ENCODE measurements at regions not wholly inside any gene's neighbourhood (a gene's known extent, or its start where the extent isn't known, plus 50 kb on each side); places are given as distances from the start of the nearest gene placed in this dataset.

DNA sequence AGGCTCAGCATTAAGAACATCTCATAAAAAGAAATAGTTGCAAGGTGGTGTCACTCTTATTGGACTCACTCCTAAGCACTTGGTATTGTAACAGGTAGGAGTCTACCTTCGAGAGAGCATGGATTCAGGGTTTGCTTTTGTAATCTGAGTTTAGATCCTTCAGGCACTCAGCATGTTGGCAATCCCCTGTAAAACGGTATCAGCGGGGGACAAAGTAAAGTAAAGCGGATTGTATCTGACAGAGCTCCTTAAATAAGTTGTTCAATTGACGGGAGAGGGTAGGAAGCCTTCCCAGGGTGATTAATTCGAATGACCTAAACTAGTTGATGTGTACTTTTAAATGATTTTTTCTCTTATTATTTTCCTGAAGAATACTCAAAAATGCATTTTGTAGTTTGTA lies 869.8 kb upstream of the EPHA7 start:
- no peak overlapping the region for H3K27ac ChIP-seq (ENCODE audit: low read length in 2 of 2)
- H3K27me3 Mint-ChIP-seq: no peaks in the 10 kb centered on the region
- H3K4me1 ChIP-seq (ENCODE audit: control insufficient read depth in 2 of 2, insufficient read depth in 2 of 2, low read length in 2 of 2): no peaks in the 10 kb centered on the region
- no peak overlapping the region for H3K4me3 ChIP-seq (ENCODE audit: control extremely low read depth in 1 of 5, extremely low read depth in 1 of 5, insufficient read depth in 1 of 5, low read depth in 2 of 5, low read length in 4 of 5)
- H3K4me3 Mint-ChIP-seq: no peak overlapping the region
- 93% methylated on average over 4 of the region's 6 CpGs for WGBS (ENCODE audit: insufficient coverage)
- H3K4me2 ChIP-seq (replicated peaks; ENCODE audit: low read depth, low read length, poor library complexity, severe bottlenecking): no peak overlapping the region
- CTCF ChIA-PET: no interaction called here
- intact Hi-C loops (cut with micrococcal nuclease): no loop called here
- no peak overlapping the region for H2AFZ ChIP-seq (ENCODE audit: insufficient read depth, low read depth, low read length, poor library complexity, severe bottlenecking)
- POLR2A ChIA-PET: no interaction called here
- H3K9ac ChIP-seq (ENCODE audit: low read length): no peak overlapping the region
- no peaks in the 10 kb centered on the region for H3K4me1 Mint-ChIP-seq
- H3K9me3 ChIP-seq (ENCODE audit: control extremely low read depth in 1 of 3, control insufficient read depth in 2 of 3, insufficient read depth in 1 of 3, low read length in 2 of 3): no peaks in the 10 kb centered on the region
- no peaks in the 10 kb centered on the region for H4K20me1 ChIP-seq (ENCODE audit: control insufficient read depth, insufficient read depth, low read length, poor library complexity, severe bottlenecking)
- DNase-seq (no peak), ATAC-seq (ENCODE audit: low read depth) (no peak)
- no peaks in the 10 kb centered on the region for H3K79me2 ChIP-seq (ENCODE audit: control insufficient read depth, insufficient read depth, low read length)
- no peaks in the 10 kb centered on the region for H3K9me3 Mint-ChIP-seq (ENCODE audit: insufficient read depth)
- TF ChIP-seq EZH2 (IDR thresholded peaks at IDR 0.05; ENCODE audit: borderline replicate concordance, insufficient read depth, low read depth, low read length, poor library complexity, severe bottlenecking): no peak
- TF ChIP-seq, protein P1, sequence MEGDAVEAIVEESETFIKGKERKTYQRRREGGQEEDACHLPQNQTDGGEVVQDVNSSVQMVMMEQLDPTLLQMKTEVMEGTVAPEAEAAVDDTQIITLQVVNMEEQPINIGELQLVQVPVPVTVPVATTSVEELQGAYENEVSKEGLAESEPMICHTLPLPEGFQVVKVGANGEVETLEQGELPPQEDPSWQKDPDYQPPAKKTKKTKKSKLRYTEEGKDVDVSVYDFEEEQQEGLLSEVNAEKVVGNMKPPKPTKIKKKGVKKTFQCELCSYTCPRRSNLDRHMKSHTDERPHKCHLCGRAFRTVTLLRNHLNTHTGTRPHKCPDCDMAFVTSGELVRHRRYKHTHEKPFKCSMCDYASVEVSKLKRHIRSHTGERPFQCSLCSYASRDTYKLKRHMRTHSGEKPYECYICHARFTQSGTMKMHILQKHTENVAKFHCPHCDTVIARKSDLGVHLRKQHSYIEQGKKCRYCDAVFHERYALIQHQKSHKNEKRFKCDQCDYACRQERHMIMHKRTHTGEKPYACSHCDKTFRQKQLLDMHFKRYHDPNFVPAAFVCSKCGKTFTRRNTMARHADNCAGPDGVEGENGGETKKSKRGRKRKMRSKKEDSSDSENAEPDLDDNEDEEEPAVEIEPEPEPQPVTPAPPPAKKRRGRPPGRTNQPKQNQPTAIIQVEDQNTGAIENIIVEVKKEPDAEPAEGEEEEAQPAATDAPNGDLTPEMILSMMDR (IDR thresholded peaks at IDR 0.05): no peak
- H3K36me3 ChIP-seq (replicated peaks in 1 of 2; ENCODE audit: control extremely low read depth in 1 of 2, control insufficient read depth in 1 of 2, extremely low read depth in 1 of 2, insufficient read depth in 2 of 2, low read length in 1 of 2): no peaks in the 10 kb centered on the region
- H3K27ac Mint-ChIP-seq: no peak overlapping the region
- H3K27me3 ChIP-seq (replicated peaks in 1 of 4; ENCODE audit: control extremely low read depth in 1 of 4, control insufficient read depth in 3 of 4, insufficient read depth in 4 of 4, low read length in 3 of 4): no peaks in the 10 kb centered on the region

DNA sequence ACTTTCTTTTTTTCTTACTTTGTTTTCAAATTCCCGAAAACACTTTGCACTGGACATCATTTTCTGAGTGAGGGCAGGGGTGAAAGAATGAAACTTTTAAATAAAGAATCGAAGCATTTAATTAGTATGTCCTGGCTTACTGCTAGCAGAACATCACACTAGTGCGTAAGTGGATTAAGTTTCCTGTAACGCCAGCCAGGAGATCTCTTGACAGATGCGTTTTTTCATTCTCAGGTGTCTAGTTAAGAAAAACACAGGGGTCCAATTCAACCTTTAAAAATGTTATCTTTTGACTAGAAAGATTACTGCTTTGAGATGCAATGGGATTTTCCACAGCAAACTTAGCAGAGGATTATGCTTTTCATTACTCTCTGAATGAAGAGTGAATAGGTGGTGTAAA lies 858.8 kb upstream of the EPHA7 start:
- no peak for ATAC-seq (ENCODE audit: low read depth)
- WGBS (ENCODE audit: insufficient coverage): 86% methylated on average over 4 of the region's 5 CpGs
- no peaks in the 10 kb centered on the region for H3K4me1 Mint-ChIP-seq
- no peak overlapping the region for H3K4me3 ChIP-seq (ENCODE audit: control extremely low read depth in 1 of 5, extremely low read depth in 1 of 5, insufficient read depth in 1 of 5, low read depth in 2 of 5, low read length in 4 of 5)
- no peaks in the 10 kb centered on the region for H3K79me2 ChIP-seq (ENCODE audit: control insufficient read depth, insufficient read depth, low read length)
- H3K27ac ChIP-seq (ENCODE audit: low read length in 2 of 2): no peak overlapping the region
- no peaks in the 10 kb centered on the region for H3K27me3 Mint-ChIP-seq
- no peaks in the 10 kb centered on the region for H4K20me1 ChIP-seq (ENCODE audit: control insufficient read depth, insufficient read depth, low read length, poor library complexity, severe bottlenecking)
- no peak overlapping the region for H3K9ac ChIP-seq (ENCODE audit: low read length)
- H3K4me2 ChIP-seq (replicated peaks; ENCODE audit: low read depth, low read length, poor library complexity, severe bottlenecking): no peak overlapping the region
- no peak overlapping the region for H2AFZ ChIP-seq (ENCODE audit: insufficient read depth, low read depth, low read length, poor library complexity, severe bottlenecking)
- no peaks in the 10 kb centered on the region for H3K9me3 Mint-ChIP-seq (ENCODE audit: insufficient read depth)
- no peaks in the 10 kb centered on the region for H3K36me3 ChIP-seq (replicated peaks in 1 of 2; ENCODE audit: control extremely low read depth in 1 of 2, control insufficient read depth in 1 of 2, extremely low read depth in 1 of 2, insufficient read depth in 2 of 2, low read length in 1 of 2)
- no peak for DNase-seq
- no peaks in the 10 kb centered on the region for H3K27me3 ChIP-seq (replicated peaks in 1 of 4; ENCODE audit: control extremely low read depth in 1 of 4, control insufficient read depth in 3 of 4, insufficient read depth in 4 of 4, low read length in 3 of 4)
- H3K4me3 Mint-ChIP-seq: no peak overlapping the region
- intact Hi-C loops (cut with micrococcal nuclease): no loop called here
- H3K4me1 ChIP-seq (ENCODE audit: control insufficient read depth in 2 of 2, insufficient read depth in 2 of 2, low read length in 2 of 2): no peaks in the 10 kb centered on the region
- H3K27ac Mint-ChIP-seq: no peak overlapping the region
- CTCF ChIA-PET: no interaction called here
- no peak for TF ChIP-seq EZH2 (IDR thresholded peaks at IDR 0.05; ENCODE audit: borderline replicate concordance, insufficient read depth, low read depth, low read length, poor library complexity, severe bottlenecking)
- TF ChIP-seq, protein P1 (IDR thresholded peaks at IDR 0.05): no peak
- H3K9me3 ChIP-seq (ENCODE audit: control extremely low read depth in 1 of 3, control insufficient read depth in 2 of 3, insufficient read depth in 1 of 3, low read length in 2 of 3): no peaks in the 10 kb centered on the region
- POLR2A ChIA-PET: no interaction called here

Data from B cell (primary cell).